Transverse colon (tissue), 4 donors: ENCODE measurements at regions not wholly inside any gene's neighbourhood (a gene's known extent, or its start where the extent isn't known, plus 50 kb on each side); places are given as distances from the start of the nearest gene placed in this dataset.

Experiments used
- DNase-seq: peaks from one replicate; pipeline ENCODE4 v3.0.0-alpha.2; 2019
- H3K27ac ChIP-seq, 4 donors: fragments of 200-600 bp; sonication (generic); 2 replicates each; pipeline ENCODE4 v1.5.1; 2016 to 2018; ENCODE audit warnings: inconsistent platforms in 4 of 4
- H3K27me3 ChIP-seq: fragments of 200-600 bp; sonication (generic); 2 replicates; pipeline ENCODE4 v1.5.1; 2017; ENCODE audit warnings: inconsistent platforms
- H3K36me3 ChIP-seq, 4 donors: fragments of 200-600 bp; sonication (generic); 2 replicates each; pipeline ENCODE4 v1.5.1; 2017 to 2019; ENCODE audit warnings: inconsistent platforms in 4 of 4
- H3K4me1 ChIP-seq, 4 donors: fragments of 200-600 bp; sonication (generic); 2 replicates each; pipeline ENCODE4 v1.5.1; 2017 to 2020; ENCODE audit warnings: inconsistent platforms in 4 of 4
- H3K4me3 ChIP-seq, 4 donors: fragments of 200-600 bp; sonication (generic); 1 replicate in 1 of 4; 2 replicates in 3 of 4; pipeline versions ENCODE4 v1.5.1 to v1.6.1; 2017 to 2019; ENCODE audit warnings: inconsistent platforms in 4 of 4
- H3K9me3 ChIP-seq, 2 donors: fragments of 200-600 bp; sonication (generic); 2 replicates each; pipeline ENCODE4 v1.5.1; 2017 to 2019; ENCODE audit warnings: inconsistent platforms in 2 of 2
- CTCF ChIP-seq, 5 experiments: fragments of 200-600 bp in 3 of 5; fragments of 450-650 bp in 2 of 5; sonication (generic) in 3 of 5; IDR thresholded peaks; 1 replicate in 2 of 5; 2 replicates in 3 of 5; pipeline ENCODE4 v1.5.1; 2016 to 2017; ENCODE audit warnings: antibody characterized with exemption in 5 of 5, inconsistent platforms in 3 of 5, mild to moderate bottlenecking in 2 of 5, moderate library complexity in 1 of 5
- EP300 ChIP-seq: sonication (generic); formaldehyde crosslinking; IDR thresholded peaks from one replicate; pipeline ENCODE4 v1.6.1; 2017; ENCODE audit warnings: antibody characterized with exemption, low read depth
- POLR2A ChIP-seq: fragments of 450-650 bp; IDR thresholded peaks from one replicate; pipeline ENCODE4 v1.6.1; 2016; ENCODE audit warnings: antibody characterized with exemption, mild to moderate bottlenecking, moderate library complexity
- POLR2AphosphoS5 ChIP-seq, 3 donors: sonication (generic); formaldehyde crosslinking; IDR thresholded peaks; one replicate each; pipeline ENCODE4 v1.6.1; 2016; ENCODE audit warnings: antibody characterized with exemption in 3 of 3
- WGBS, 2 donors: methylation state at CpG; one replicate each; pipeline ENCODE4 v1.1.5; 2018; ENCODE audit warnings: low coverage in 1 of 2; 5-methylcytosine and 5-hydroxymethylcytosine counted together
- in situ Hi-C, 4 donors: fragments of 200-750 bp; cut with MboI; loops; one replicate each; pipeline versions ENCODE4 v1.15.0 to v1.15.1; 2017; ENCODE audit warnings: low sequenced_read_pairs in 3 of 4, low pct_ligation_motif_present in 1 of 4, low pct_unique_long_range_greater_than_20kb in 1 of 4
- intact Hi-C: fragments of 100-400 bp; cut with DNase I; formaldehyde crosslinking; loops from one replicate; pipeline ENCODE4 v1.15.1; 2023; ENCODE audit warnings: low total_unique reads

GRCh38 chr7:156056534-156056933 is 244.3 kb upstream of the SHH start:
- Histone ChIP-seq H3K27ac (no peak overlapping the region), H3K4me1 (no peaks in the 10 kb centered on the region), H3K4me3 (no peak overlapping the region), H3K9me3 (no peaks in the 10 kb centered on the region), H3K27me3 (no peaks in the 10 kb centered on the region), H3K36me3 (no peaks in the 10 kb centered on the region)
- in situ Hi-C loops: no loop called here
- no peak for DNase-seq
- intact Hi-C loops: no loop called here
- WGBS, 2 donors: 80 to 88% methylated on average over 2 to 4 of the region's 8 CpGs
- TF ChIP-seq POLR2AphosphoS5 (IDR thresholded peaks at IDR 0.05): no peak
- TF ChIP-seq POLR2A: no peak
- no peak for TF ChIP-seq EP300

- no peaks in the 10 kb centered on the region for H3K27me3 ChIP-seq
- H3K9me3 ChIP-seq: no peaks in the 10 kb centered on the region
- no peak overlapping the region for H3K27ac ChIP-seq
- in situ Hi-C loops (no loop called here), intact Hi-C loops (no loop called here)
- H3K4me1 ChIP-seq: no peaks in the 10 kb centered on the region
- DNase-seq: no peak
- 70 to 77% methylated on average over 2 to 10 of the region's 10 CpGs for WGBS, 2 donors
- H3K36me3 ChIP-seq: no peaks in the 10 kb centered on the region
- no peak overlapping the region for H3K4me3 ChIP-seq
- TF ChIP-seq CTCF (IDR thresholded peaks at IDR 0.05) (no peak), POLR2A (no peak)
These were observed 243.1 kb upstream of the SHH start for GRCh38 chr7:156055206-156055822.

- TF ChIP-seq EP300 (no peak), CTCF (IDR thresholded peaks at IDR 0.05) (no peak), POLR2AphosphoS5 (IDR thresholded peaks at IDR 0.05) (no peak), POLR2A (no peak)
- in situ Hi-C loops: no loop called here
- Histone ChIP-seq H3K36me3 (no peaks in the 10 kb centered on the region), H3K27me3 (no peaks in the 10 kb centered on the region), H3K27ac (no peak overlapping the region), H3K4me1 (no peaks in the 10 kb centered on the region), H3K4me3 (no peak overlapping the region), H3K9me3 (no peaks in the 10 kb centered on the region)
- whole genome bisulfite sequencing, 2 donors: 85 to 93% methylated on average over 1 of the region's 1 CpG
- no peak for DNase-seq
- intact Hi-C loops: no loop called here
These were observed 239.6 kb upstream of the SHH start for GRCh38 chr7:156051884-156052283.

- H3K27ac ChIP-seq: no peak overlapping the region
- in situ Hi-C loops (no loop called here), intact Hi-C loops (no loop called here)
- no peaks in the 10 kb centered on the region for H3K27me3 ChIP-seq
- DNase-seq: no peak
- H3K36me3 ChIP-seq: no peaks in the 10 kb centered on the region
- no peaks in the 10 kb centered on the region for H3K9me3 ChIP-seq
- no peaks in the 10 kb centered on the region for H3K4me1 ChIP-seq
- no peak overlapping the region for H3K4me3 ChIP-seq
- 80 to 89% methylated on average over 7 to 17 of the region's 19 CpGs for WGBS, 2 donors
- TF ChIP-seq CTCF (IDR thresholded peaks at IDR 0.05) (no peak), POLR2A (no peak), POLR2AphosphoS5 (IDR thresholded peaks at IDR 0.05) (no peak), EP300 (no peak)
These were observed 238.6 kb upstream of the SHH start for GRCh38 chr7:156050636-156051569.
